ENCODE measurements at regions not wholly inside any gene's neighbourhood (a gene's known extent, or its start where the extent isn't known, plus 50 kb on each side); places are given as distances from the start of the nearest gene placed in this dataset.
A peak's percentile ranks its signal among the peaks of the same experiment; 100 is the strongest.

- peaks cover 0 to 9% (median 0%) of the 10 kb centered on the region in 3 donors for H3K9me3 ChIP-seq (ENCODE audit: control extremely low read depth in 1 of 3, control insufficient read depth in 2 of 3, insufficient read depth in 1 of 3, low read length in 2 of 3)
- ChIA-PET CTCF (interaction anchor here (0.9 kb wide), 1 partner anchor 21 kb away, joined by 3 read pairs; no protein-coding TSS in a partner anchor), POLR2A (no interaction called here)
- H3K4me3 Mint-ChIP-seq: peak overlapping the region; percentile 86
- H3K27ac Mint-ChIP-seq: peak overlapping the region; percentile 80
- no peaks in the 10 kb centered on the region for H3K4me1 ChIP-seq (ENCODE audit: control insufficient read depth in 2 of 2, insufficient read depth in 2 of 2, low read length in 2 of 2)
- peaks cover 4% of the 10 kb centered on the region for H3K4me1 Mint-ChIP-seq
- H3K27me3 Mint-ChIP-seq: no peaks in the 10 kb centered on the region
- H3K27me3 ChIP-seq (replicated peaks in 1 of 4; ENCODE audit: control extremely low read depth in 1 of 4, control insufficient read depth in 3 of 4, insufficient read depth in 4 of 4, low read length in 3 of 4): no peaks in the 10 kb centered on the region
- DNase-seq (no peak), ATAC-seq (ENCODE audit: low read depth) (peak; percentile 39)
- H3K9ac ChIP-seq (ENCODE audit: low read length): no peak overlapping the region
- intact Hi-C loops (cut with micrococcal nuclease): no loop called here
- no peaks in the 10 kb centered on the region for H4K20me1 ChIP-seq (ENCODE audit: control insufficient read depth, insufficient read depth, low read length, poor library complexity, severe bottlenecking)
- no peaks in the 10 kb centered on the region for H3K79me2 ChIP-seq (ENCODE audit: control insufficient read depth, insufficient read depth, low read length)
- WGBS (ENCODE audit: insufficient coverage): 78% methylated on average over 17 of the region's 23 CpGs
- no peaks in the 10 kb centered on the region for H3K36me3 ChIP-seq (replicated peaks in 1 of 2; ENCODE audit: control extremely low read depth in 1 of 2, control insufficient read depth in 1 of 2, extremely low read depth in 1 of 2, insufficient read depth in 2 of 2, low read length in 1 of 2)
- H3K4me3 ChIP-seq (ENCODE audit: control extremely low read depth in 1 of 5, extremely low read depth in 1 of 5, insufficient read depth in 1 of 5, low read depth in 2 of 5, low read length in 4 of 5): peak overlapping the region in 3 of 5 experiments; percentile 30 to 39 (median 31)
- peak overlapping the region; percentile 10 for H3K4me2 ChIP-seq (replicated peaks; ENCODE audit: low read depth, low read length, poor library complexity, severe bottlenecking)
- H2AFZ ChIP-seq (ENCODE audit: insufficient read depth, low read depth, low read length, poor library complexity, severe bottlenecking): no peak overlapping the region
- no peak overlapping the region for H3K27ac ChIP-seq (ENCODE audit: low read length in 2 of 2)
- no peaks in the 10 kb centered on the region for H3K9me3 Mint-ChIP-seq (ENCODE audit: insufficient read depth)
- TF ChIP-seq, protein P1, sequence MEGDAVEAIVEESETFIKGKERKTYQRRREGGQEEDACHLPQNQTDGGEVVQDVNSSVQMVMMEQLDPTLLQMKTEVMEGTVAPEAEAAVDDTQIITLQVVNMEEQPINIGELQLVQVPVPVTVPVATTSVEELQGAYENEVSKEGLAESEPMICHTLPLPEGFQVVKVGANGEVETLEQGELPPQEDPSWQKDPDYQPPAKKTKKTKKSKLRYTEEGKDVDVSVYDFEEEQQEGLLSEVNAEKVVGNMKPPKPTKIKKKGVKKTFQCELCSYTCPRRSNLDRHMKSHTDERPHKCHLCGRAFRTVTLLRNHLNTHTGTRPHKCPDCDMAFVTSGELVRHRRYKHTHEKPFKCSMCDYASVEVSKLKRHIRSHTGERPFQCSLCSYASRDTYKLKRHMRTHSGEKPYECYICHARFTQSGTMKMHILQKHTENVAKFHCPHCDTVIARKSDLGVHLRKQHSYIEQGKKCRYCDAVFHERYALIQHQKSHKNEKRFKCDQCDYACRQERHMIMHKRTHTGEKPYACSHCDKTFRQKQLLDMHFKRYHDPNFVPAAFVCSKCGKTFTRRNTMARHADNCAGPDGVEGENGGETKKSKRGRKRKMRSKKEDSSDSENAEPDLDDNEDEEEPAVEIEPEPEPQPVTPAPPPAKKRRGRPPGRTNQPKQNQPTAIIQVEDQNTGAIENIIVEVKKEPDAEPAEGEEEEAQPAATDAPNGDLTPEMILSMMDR (IDR thresholded peaks at IDR 0.05): no peak
- TF ChIP-seq EZH2 (IDR thresholded peaks at IDR 0.05; ENCODE audit: borderline replicate concordance, insufficient read depth, low read depth, low read length, poor library complexity, severe bottlenecking): no peak
Measured at GRCh38 chr13:22040810-22041364, 370.0 kb downstream of the FGF9 start.

- CTCF ChIA-PET: no interaction called here
- Histone ChIP-seq H2AFZ (ENCODE audit: insufficient read depth, low read depth, low read length, poor library complexity, severe bottlenecking) (no peak overlapping the region), H3K4me2 (replicated peaks; ENCODE audit: low read depth, low read length, poor library complexity, severe bottlenecking) (no peak overlapping the region), H3K9me3 (ENCODE audit: control extremely low read depth in 1 of 3, control insufficient read depth in 2 of 3, insufficient read depth in 1 of 3, low read length in 2 of 3) (peaks cover 0 to 9% (median 0%) of the 10 kb centered on the region in 3 donors), H3K79me2 (ENCODE audit: control insufficient read depth, insufficient read depth, low read length) (no peaks in the 10 kb centered on the region), H3K36me3 (replicated peaks in 1 of 2; ENCODE audit: control extremely low read depth in 1 of 2, control insufficient read depth in 1 of 2, extremely low read depth in 1 of 2, insufficient read depth in 2 of 2, low read length in 1 of 2) (no peaks in the 10 kb centered on the region), H3K27ac (ENCODE audit: low read length in 2 of 2) (no peak overlapping the region), H3K4me1 (ENCODE audit: control insufficient read depth in 2 of 2, insufficient read depth in 2 of 2, low read length in 2 of 2) (no peaks in the 10 kb centered on the region), H3K27me3 (replicated peaks in 1 of 4; ENCODE audit: control extremely low read depth in 1 of 4, control insufficient read depth in 3 of 4, insufficient read depth in 4 of 4, low read length in 3 of 4) (no peaks in the 10 kb centered on the region), H4K20me1 (ENCODE audit: control insufficient read depth, insufficient read depth, low read length, poor library complexity, severe bottlenecking) (no peaks in the 10 kb centered on the region), H3K9ac (ENCODE audit: low read length) (no peak overlapping the region), H3K4me3 (ENCODE audit: control extremely low read depth in 1 of 5, extremely low read depth in 1 of 5, insufficient read depth in 1 of 5, low read depth in 2 of 5, low read length in 4 of 5) (no peak overlapping the region)
- Mint-ChIP-seq H3K27me3 (no peaks in the 10 kb centered on the region), H3K4me1 (peaks cover 4% of the 10 kb centered on the region), H3K9me3 (ENCODE audit: insufficient read depth) (no peaks in the 10 kb centered on the region), H3K27ac (no peak overlapping the region), H3K4me3 (peak overlapping the region; percentile 86)
- ATAC-seq (ENCODE audit: low read depth) (no peak), DNase-seq (no peak)
- POLR2A ChIA-PET: no interaction called here
- WGBS (ENCODE audit: insufficient coverage): 82% methylated on average over 2 of the region's 2 CpGs
- no peak for TF ChIP-seq EZH2 (IDR thresholded peaks at IDR 0.05; ENCODE audit: borderline replicate concordance, insufficient read depth, low read depth, low read length, poor library complexity, severe bottlenecking)
- TF ChIP-seq, protein P1 (IDR thresholded peaks at IDR 0.05): no peak
- intact Hi-C loops (cut with micrococcal nuclease): no loop called here
Measured at GRCh38 chr13:22041741-22042140, 370.9 kb downstream of the FGF9 start.

Data from B cell (primary cell).